HG03460 (cell line): ENCODE measurements at regions not wholly inside any gene's neighbourhood (a gene's known extent, or its start where the extent isn't known, plus 50 kb on each side); places are given as distances from the start of the nearest gene placed in this dataset.
"Not testable (repeated sequence)": the region's sequence is repeated elsewhere in the genome, so short reads cannot be mapped to it uniquely, and the experiment has no call there.

Source experiments
- ATAC-seq: cut with Tn5 transposase; IDR thresholded peaks from one replicate; pipeline ENCODE4 v1.9.1; 2021; ENCODE audit not compliant: unreplicated experiment

GRCh38 chr2:136295168-136295567 is 177.2 kb upstream of the CXCR4 start:
- ATAC-seq, result no peak

DNA sequence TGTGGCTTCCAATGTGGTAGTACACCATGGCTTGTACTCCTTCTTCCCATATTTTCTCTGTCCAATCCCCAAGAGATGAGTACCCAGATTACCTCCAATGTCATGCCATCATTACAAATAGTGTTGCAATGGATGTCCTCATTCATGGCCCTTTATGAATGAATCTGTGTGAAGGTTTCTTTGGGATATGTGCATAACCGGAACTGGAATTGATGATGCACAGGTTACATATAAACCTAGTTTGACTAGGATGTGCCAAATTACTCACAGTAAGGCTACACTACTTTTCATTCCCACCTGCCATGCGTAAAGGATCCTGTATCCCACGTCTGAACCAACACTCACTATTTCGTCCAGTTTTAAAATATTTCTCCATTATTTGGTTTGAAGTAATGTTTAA is 173.9 kb upstream of the CXCR4 start:
- ATAC-seq, result no peak

DNA sequence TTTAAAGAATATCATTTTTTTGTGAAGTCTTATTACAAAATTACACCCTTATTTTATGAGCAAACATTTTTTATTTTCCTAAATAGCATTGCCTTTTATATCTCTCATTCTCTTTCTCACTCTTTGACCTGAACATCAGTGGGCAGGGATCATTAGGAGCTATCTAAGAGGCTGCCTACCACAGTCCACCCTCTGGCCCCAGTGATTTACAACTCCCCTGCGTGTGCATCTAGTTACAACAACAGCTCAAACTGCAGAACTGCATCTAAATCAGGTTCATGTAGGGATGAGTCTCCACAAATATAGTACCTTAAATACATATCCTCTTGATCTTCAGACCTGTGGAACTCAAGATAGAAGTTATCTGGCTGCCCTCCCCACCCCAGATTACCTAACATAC is 172.4 kb upstream of the CXCR4 start:
- no peak for ATAC-seq

- ATAC-seq, result no peak
Observed at GRCh38 chr2:136288249-136288648, 170.3 kb upstream of the CXCR4 start.

DNA sequence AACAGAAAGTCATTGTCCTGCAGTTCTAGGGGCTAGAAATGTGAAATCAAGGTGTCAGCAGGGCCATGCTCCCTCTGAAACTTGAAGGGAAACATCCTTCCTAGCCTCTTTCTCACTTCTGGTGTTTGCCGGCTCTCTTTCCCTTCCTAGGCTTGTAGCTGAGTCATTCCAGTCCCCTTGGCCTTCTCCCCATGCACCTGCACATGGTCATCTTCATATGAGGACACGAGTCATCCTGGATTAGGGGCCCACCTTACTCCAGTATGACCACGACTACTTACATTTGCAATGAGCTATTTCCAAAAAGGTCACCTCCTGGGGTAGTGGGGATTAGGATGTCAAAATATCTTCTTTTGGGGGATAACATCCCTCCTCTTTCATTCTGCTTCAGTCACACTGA is 168.5 kb upstream of the CXCR4 start:
- no peak for ATAC-seq

DNA sequence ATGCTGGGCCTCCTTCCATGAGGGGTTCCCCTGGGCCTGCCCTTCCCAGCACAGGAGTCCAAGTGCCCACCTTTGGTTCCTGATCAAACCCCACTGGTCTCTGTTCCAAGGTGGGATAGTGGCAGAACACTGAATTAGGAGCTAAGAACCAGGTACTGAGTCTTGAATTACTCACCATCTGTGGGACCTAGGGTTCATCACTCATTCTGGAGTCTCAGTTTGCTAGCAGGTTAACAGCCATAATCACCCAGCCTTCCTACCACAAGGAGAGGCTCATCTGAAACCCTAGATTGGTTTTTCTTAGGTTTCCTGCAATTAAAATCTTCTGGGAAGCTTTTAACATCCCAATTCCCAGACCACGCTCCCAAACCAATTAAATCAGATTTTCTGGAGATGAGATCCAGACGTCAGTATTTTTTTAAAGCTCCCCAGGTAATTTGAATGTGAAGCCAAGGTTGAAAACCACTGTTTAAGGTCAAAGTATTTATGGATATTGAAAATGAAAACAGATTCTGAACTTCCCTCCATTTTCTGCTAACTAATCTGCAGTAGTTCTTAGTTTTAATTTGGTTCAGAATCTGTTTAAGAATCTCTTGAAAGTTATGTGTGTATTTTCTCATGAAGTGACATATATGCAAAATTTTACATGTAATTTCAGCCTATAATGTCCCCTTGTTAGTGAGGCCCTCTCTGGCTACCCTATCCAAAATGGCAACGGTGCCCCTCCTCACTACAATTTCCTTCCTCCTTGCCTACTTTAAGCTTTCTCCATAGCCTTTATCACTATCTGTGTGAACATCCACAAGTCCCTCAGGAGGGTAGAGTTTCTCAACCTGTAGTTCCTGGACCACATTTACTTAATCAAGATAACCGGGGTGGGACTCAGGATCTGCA is 166.5 kb upstream of the CXCR4 start:
- no peak for ATAC-seq

DNA sequence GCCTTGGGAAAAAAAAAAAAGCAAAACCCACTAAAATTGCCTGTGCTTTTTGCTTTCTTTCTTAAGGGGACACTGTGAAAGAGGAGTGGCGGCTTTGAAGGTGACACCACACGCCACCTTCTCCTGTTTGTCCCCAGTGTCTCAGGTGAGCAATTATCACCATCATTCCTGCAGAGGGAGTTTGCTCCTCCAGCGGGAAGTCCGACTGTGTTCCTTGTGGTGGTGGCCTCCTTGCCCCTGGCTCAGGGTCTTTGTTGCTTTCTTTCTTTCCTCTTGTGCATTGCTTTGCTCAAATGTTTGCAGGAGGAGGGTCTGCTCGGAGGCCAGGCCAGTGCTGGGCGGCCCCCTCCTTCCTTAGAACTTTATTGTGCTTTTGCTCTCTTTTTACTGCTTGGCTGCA is 164.3 kb upstream of the CXCR4 start:
- no peak for ATAC-seq

GRCh38 chr2:136281281-136282114 is 163.5 kb upstream of the CXCR4 start:
- no peak for ATAC-seq

GRCh38 chr2:136266346-136266745 is 148.4 kb upstream of the CXCR4 start:
- not testable (repeated sequence) for ATAC-seq

DNA sequence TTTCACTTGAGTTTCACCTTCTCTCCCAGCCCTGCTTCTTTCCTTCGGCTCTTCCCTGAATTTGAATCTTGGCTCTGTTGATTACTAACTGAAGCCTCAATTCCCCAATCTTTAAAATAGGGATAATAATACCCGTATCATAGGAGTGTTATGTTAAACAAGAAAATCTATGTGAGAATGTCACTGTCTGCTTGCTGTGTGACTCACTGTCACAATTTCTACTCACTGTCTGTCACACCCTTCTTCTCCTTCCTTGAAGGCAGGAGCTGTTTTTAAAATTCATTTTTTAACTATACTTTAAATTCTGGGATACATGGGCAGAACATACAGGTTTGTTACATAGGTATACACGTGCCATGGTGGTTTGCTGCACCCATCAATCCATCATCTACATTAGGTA is 141.6 kb upstream of the CXCR4 start:
- no peak for ATAC-seq

DNA sequence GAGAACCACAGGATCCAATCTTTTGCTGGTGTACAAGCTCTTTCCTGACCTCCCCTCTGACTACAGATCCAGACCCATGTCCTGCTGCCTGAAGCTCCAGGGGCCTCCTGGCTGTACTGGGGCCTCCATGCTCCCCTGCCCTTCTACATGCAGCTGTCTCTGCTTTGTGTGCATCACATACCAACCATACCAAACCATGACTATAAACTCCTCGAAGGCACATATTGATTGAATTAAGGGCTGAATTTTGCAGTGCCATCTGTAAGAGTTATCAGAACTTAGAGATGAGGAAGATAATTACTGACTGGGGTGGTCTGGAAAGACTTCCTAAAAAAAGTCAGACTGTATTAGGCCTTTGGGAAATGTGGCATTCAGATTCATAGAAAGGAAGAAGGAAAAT is 139.9 kb upstream of the CXCR4 start:
- ATAC-seq, result no peak

GRCh38 chr2:136255648-136256461 is 137.9 kb upstream of the CXCR4 start:
- ATAC-seq, result peak; percentile 35

DNA sequence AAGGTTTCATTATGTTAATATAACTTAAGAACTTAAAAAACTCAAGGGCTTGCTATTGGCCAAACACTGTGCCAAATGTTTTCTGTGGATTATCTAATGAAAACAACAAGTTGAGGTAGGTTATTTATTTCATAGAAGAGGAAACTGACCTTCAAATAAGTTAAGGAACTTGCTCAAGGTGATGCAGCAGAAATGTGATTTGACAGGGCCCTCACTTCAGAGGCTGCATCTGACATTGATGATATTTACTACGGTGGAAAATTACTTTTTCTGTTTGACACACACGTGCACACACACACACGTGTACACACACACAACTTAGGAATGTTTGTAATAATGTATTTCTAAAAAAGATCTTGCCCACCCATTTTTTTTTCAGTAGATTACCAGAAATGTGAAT is 137.2 kb upstream of the CXCR4 start:
- no peak for ATAC-seq

- ATAC-seq, result peak; percentile 48
Observed at GRCh38 chr2:136254681-136255080, 136.7 kb upstream of the CXCR4 start.

DNA sequence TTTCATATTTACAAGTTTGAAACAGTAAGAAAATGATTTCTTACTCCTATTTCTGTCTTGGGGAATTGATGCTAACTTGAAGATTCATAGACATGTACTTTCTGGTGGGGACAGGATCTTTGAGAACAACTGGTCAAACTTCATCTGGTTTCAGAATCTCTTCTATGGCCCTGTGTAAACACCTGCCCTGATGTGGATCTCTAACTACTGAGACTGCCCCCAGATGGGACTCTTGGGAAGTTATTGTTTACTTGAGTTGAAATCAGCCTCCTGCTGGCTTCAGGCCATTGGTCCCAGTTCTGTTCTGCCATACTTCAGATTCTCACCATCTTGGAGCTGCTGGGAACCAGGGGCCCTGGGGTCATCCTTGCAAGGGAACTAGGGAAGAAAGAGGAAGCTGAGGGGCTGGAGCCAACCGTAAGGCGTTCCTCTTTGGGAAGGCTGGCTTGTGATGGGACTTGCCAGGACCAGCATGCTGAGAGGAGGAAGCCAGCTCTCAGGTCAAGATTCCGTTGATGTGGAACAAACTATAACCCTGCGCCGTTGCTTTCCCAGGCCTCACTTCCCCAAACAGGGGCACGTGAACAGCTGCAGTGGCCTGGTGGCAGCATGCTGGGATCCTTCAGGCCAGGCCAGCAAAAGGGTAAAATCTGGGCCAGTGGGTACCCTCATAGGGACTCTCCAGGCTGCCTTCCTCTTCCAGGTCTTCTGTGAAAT is 135.5 kb upstream of the CXCR4 start:
- no peak for ATAC-seq

- ATAC-seq, result no peak
Observed at GRCh38 chr2:136251885-136252585, 134.1 kb upstream of the CXCR4 start.

GRCh38 chr2:136251197-136251884 is 133.4 kb upstream of the CXCR4 start:
- no peak for ATAC-seq

DNA sequence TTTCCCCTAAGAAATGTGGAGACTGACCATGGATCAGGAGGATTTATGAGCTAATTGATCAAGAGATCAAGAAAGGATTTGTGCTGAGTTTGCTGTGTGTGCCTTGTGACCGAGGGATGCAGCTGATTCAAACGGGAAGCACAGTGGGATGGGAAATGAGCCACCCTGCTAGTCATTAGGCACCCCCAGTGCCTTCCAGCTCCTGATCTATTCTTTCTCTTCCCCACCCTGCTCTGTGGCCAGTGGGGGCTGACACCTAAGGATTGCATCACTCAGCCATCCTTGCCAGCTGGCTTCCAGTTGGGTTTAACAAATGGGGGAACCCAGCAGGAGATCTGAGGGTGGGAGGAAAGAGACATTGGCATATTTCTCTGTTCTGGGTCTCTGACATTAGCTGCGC is 132.2 kb upstream of the CXCR4 start:
- ATAC-seq, result no peak

GRCh38 chr2:136248907-136249306 is 131.0 kb upstream of the CXCR4 start:
- no peak for ATAC-seq
